KMS-11 (cell line): ENCODE measurements at regions not wholly inside any gene's neighbourhood (a gene's known extent, or its start where the extent isn't known, plus 50 kb on each side); places are given as distances from the start of the nearest gene placed in this dataset.

Experiments used
- H2AFZ ChIP-seq: fragments of 200-600 bp; sonication (generic); 2 replicates; pipeline ENCODE4 v1.6.1; 2016; ENCODE audit warnings: antibody characterized with exemption, mixed run types, low read depth
- H3K27ac ChIP-seq: fragments of 200-600 bp; sonication (generic); 2 replicates; pipeline ENCODE4 v1.6.1; 2016; ENCODE audit warnings: mild to moderate bottlenecking, mixed run types
- H3K27me3 ChIP-seq: fragments of 200-600 bp; sonication (generic); 2 replicates; pipeline ENCODE4 v1.6.1; 2017; ENCODE audit warnings: mild to moderate bottlenecking, low read depth, mixed run types, moderate library complexity; ENCODE audit not compliant: insufficient read depth
- H3K36me3 ChIP-seq: fragments of 200-600 bp; sonication (generic); 2 replicates; pipeline ENCODE4 v1.6.1; 2017; ENCODE audit warnings: mild to moderate bottlenecking, mixed run types; ENCODE audit not compliant: insufficient read depth
- H3K4me1 ChIP-seq: fragments of 200-600 bp; sonication (generic); 2 replicates; pipeline ENCODE4 v1.6.1; 2016; ENCODE audit warnings: mild to moderate bottlenecking, low read depth, mixed run types; ENCODE audit not compliant: poor library complexity, severe bottlenecking
- H3K4me2 ChIP-seq: fragments of 200-600 bp; sonication (generic); 2 replicates; pipeline ENCODE4 v1.7.0; 2016; ENCODE audit warnings: mild to moderate bottlenecking, mixed run types
- H3K4me3 ChIP-seq: fragments of 200-600 bp; sonication (generic); IDR thresholded peaks from 2 replicates; pipeline ENCODE4 v1.6.1; 2017; ENCODE audit warnings: low read depth, low read length, mixed read lengths; ENCODE audit not compliant: insufficient read depth
- H3K79me2 ChIP-seq: fragments of 200-600 bp; sonication (generic); 2 replicates; pipeline ENCODE4 v1.6.1; 2016; ENCODE audit warnings: low read depth, mixed run types; ENCODE audit not compliant: insufficient read depth
- H3K9ac ChIP-seq: fragments of 200-600 bp; sonication (generic); 2 replicates; pipeline ENCODE4 v1.6.1; 2016; ENCODE audit warnings: mild to moderate bottlenecking, mixed run types
- H4K20me1 ChIP-seq: fragments of 200-600 bp; sonication (generic); 2 replicates; pipeline ENCODE4 v1.6.1; 2016; ENCODE audit warnings: mild to moderate bottlenecking, mixed run types; ENCODE audit not compliant: insufficient read depth
- TF ChIP-seq, protein P1 (sequence below): fragments of 200-600 bp; sonication (generic); conservative IDR thresholded peaks from 2 replicates; pipeline ENCODE4 v1.6.1; 2017; ENCODE audit warnings: low read depth, mild to moderate bottlenecking, antibody characterized with exemption, low read length, moderate library complexity, mixed read lengths

GRCh38 chrX:46029777-46030176 is 515.4 kb downstream of the ZNF674 start:
- H3K27ac ChIP-seq = no peak overlapping the region
- H3K4me3 ChIP-seq = no peak overlapping the region
- no peak overlapping the region for H3K4me2 ChIP-seq
- H4K20me1 ChIP-seq = no peaks in the 10 kb centered on the region
- H3K9ac ChIP-seq = no peak overlapping the region
- H3K79me2 ChIP-seq = no peaks in the 10 kb centered on the region
- H3K27me3 ChIP-seq = no peaks in the 10 kb centered on the region
- H3K36me3 ChIP-seq = no peaks in the 10 kb centered on the region
- no peak overlapping the region for H2AFZ ChIP-seq
- TF ChIP-seq, protein P1, sequence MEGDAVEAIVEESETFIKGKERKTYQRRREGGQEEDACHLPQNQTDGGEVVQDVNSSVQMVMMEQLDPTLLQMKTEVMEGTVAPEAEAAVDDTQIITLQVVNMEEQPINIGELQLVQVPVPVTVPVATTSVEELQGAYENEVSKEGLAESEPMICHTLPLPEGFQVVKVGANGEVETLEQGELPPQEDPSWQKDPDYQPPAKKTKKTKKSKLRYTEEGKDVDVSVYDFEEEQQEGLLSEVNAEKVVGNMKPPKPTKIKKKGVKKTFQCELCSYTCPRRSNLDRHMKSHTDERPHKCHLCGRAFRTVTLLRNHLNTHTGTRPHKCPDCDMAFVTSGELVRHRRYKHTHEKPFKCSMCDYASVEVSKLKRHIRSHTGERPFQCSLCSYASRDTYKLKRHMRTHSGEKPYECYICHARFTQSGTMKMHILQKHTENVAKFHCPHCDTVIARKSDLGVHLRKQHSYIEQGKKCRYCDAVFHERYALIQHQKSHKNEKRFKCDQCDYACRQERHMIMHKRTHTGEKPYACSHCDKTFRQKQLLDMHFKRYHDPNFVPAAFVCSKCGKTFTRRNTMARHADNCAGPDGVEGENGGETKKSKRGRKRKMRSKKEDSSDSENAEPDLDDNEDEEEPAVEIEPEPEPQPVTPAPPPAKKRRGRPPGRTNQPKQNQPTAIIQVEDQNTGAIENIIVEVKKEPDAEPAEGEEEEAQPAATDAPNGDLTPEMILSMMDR = no peak
- H3K4me1 ChIP-seq = no peaks in the 10 kb centered on the region

GRCh38 chrX:46016296-46016695 is 528.9 kb downstream of the ZNF674 start:
- Histone ChIP-seq H3K27ac (no peak overlapping the region), H4K20me1 (no peaks in the 10 kb centered on the region), H3K9ac (no peak overlapping the region), H3K4me3 (no peak overlapping the region), H2AFZ (no peak overlapping the region), H3K79me2 (no peaks in the 10 kb centered on the region), H3K4me2 (no peak overlapping the region), H3K36me3 (no peaks in the 10 kb centered on the region), H3K27me3 (no peaks in the 10 kb centered on the region), H3K4me1 (no peaks in the 10 kb centered on the region)
- TF ChIP-seq, protein P1 = no peak

- H3K4me3 ChIP-seq = no peak overlapping the region
- H3K27ac ChIP-seq = no peak overlapping the region
- no peaks in the 10 kb centered on the region for H3K79me2 ChIP-seq
Observed at GRCh38 chrX:46015653-46016052, 529.6 kb downstream of the ZNF674 start.

GRCh38 chrX:45992402-45993123 is 552.7 kb downstream of the ZNF674 start:
- Histone ChIP-seq H3K4me2 (no peak overlapping the region), H3K27me3 (no peaks in the 10 kb centered on the region), H3K79me2 (no peaks in the 10 kb centered on the region), H3K9ac (no peak overlapping the region), H3K27ac (no peak overlapping the region), H3K4me3 (no peak overlapping the region), H4K20me1 (no peaks in the 10 kb centered on the region), H3K4me1 (no peaks in the 10 kb centered on the region), H3K36me3 (no peaks in the 10 kb centered on the region), H2AFZ (no peak overlapping the region)
- TF ChIP-seq, protein P1 = no peak

More at GRCh38 chrX:46015653-46016052, 529.6 kb downstream of the ZNF674 start:
- Histone ChIP-seq H2AFZ (no peak overlapping the region), H3K4me2 (no peak overlapping the region), H3K36me3 (no peaks in the 10 kb centered on the region), H4K20me1 (no peaks in the 10 kb centered on the region), H3K27me3 (no peaks in the 10 kb centered on the region), H3K4me1 (no peaks in the 10 kb centered on the region), H3K9ac (no peak overlapping the region)
- TF ChIP-seq, protein P1 = no peak
